GM12878 (cell line): ENCODE measurements at regions not wholly inside any gene's neighbourhood (a gene's known extent, or its start where the extent isn't known, plus 50 kb on each side); places are given as distances from the start of the nearest gene placed in this dataset.
"Not testable (repeated sequence)": the region's sequence is repeated elsewhere in the genome, so short reads cannot be mapped to it uniquely, and the experiment has no call there.

Experiments
- ATAC-seq: fragments of 200-7000 bp; cut with Tn5 transposase; 3 replicates; pipeline ENCODE4 v1.9.1; 2020; ENCODE audit warnings: mild to moderate bottlenecking, moderate library complexity
- BruUV-seq: library from RNA; stranded (reverse); fragments of 400-500 nt; replicated peaks from 2 replicates; lab custom pipeline; 2021; lab: Mats Ljungman, UMichigan
- CTCF ChIA-PET: fragments of 300-600 bp; sonication (Branson Sonifier 250); formaldehyde crosslinking; extraction: SDS; loops from one replicate; lab custom pipeline; 2021; ENCODE audit warnings: inconsistent platforms; lab: Yijun Ruan, JAX
- POLR2A ChIA-PET: fragments of 350-600 bp; formaldehyde crosslinking; extraction: SDS; loops from one replicate; lab custom pipeline; 2021; ENCODE audit warnings: inconsistent platforms; lab: Charles Lee
- RAD21 ChIA-PET: fragments of 300-600 bp; sonication (Branson Sonifier 250); formaldehyde crosslinking; loops from one replicate; lab custom pipeline; 2023; ENCODE audit warnings: antibody characterized with exemption; ENCODE audit not compliant: unreplicated experiment; lab: Charles Lee
- SMC1A ChIA-PET: fragments of 300-600 bp; sonication (Branson Sonifier 250); formaldehyde crosslinking; loops from one replicate; lab custom pipeline; 2023; ENCODE audit not compliant: unreplicated experiment, uncharacterized antibody; lab: Charles Lee
- DNase-seq: peaks from one replicate; pipeline ENCODE4 v3.0.0-alpha.2; 2011; ENCODE audit warnings: low read depth, low spot score
- FAIRE-seq: peaks from 3 replicates; lab custom pipeline; 2011; peaks lifted over from hg19 to GRCh38; lab: Jason Lieb, UNC
- H2AFZ ChIP-seq: 2 replicates; pipeline ENCODE4 v1.6.0; 2011; ENCODE audit warnings: low read depth, low read length, control low read depth; ENCODE audit not compliant: control insufficient read depth
- H3K27ac ChIP-seq: 2 replicates; pipeline ENCODE4 v1.5.1; 2011; ENCODE audit warnings: control low read depth; ENCODE audit not compliant: control insufficient read depth, insufficient read depth
- H3K27me3 ChIP-seq, 2 experiments: replicated peaks in 1 of 2; 2 replicates each; pipeline versions ENCODE4 v1.6.0 to v1.6.1; 2011; ENCODE audit warnings: low read length in 1 of 2; ENCODE audit not compliant: control insufficient read depth in 2 of 2, insufficient read depth in 2 of 2
- H3K36me3 ChIP-seq, 2 experiments: 2 replicates each; pipeline ENCODE4 v1.5.1; 2011; ENCODE audit warnings: low read length in 1 of 2; ENCODE audit not compliant: control insufficient read depth in 2 of 2, insufficient read depth in 2 of 2
- H3K4me1 ChIP-seq: 2 replicates; pipeline ENCODE4 v1.6.1; 2011; ENCODE audit warnings: mild to moderate bottlenecking, low read length, moderate library complexity, mixed read lengths; ENCODE audit not compliant: control insufficient read depth, insufficient read depth
- H3K4me2 ChIP-seq: 2 replicates; pipeline ENCODE4 v1.6.0; 2011; ENCODE audit warnings: control low read depth; ENCODE audit not compliant: control insufficient read depth, insufficient read depth
- H3K4me3 ChIP-seq: fragments of 200-600 bp; sonication (generic); 2 replicates; pipeline ENCODE4 v1.5.1; 2016
- H3K79me2 ChIP-seq: 2 replicates; pipeline ENCODE4 v1.6.0; 2011; ENCODE audit warnings: low read length; ENCODE audit not compliant: control insufficient read depth, insufficient read depth
- H3K9ac ChIP-seq: 2 replicates; pipeline ENCODE4 v1.8.0; 2011; ENCODE audit warnings: low read length, control low read depth, mixed read lengths; ENCODE audit not compliant: control insufficient read depth, insufficient read depth
- H3K9me3 ChIP-seq: replicated peaks from 3 replicates; pipeline ENCODE4 v1.5.1; 2011; ENCODE audit warnings: mild to moderate bottlenecking, low read length; ENCODE audit not compliant: control insufficient read depth, insufficient read depth
- H4K20me1 ChIP-seq: 2 replicates; pipeline ENCODE4 v1.6.0; 2011; ENCODE audit not compliant: control insufficient read depth, insufficient read depth
- ESRRA ChIP-seq: IDR thresholded peaks from 2 replicates; pipeline ENCODE4 v1.6.1; 2012; ENCODE audit warnings: mild to moderate bottlenecking, low read length, improper control_type of control experiment
- SIN3A ChIP-seq: IDR thresholded peaks from 2 replicates; pipeline ENCODE4 v1.6.1; 2012; ENCODE audit warnings: low read depth, low read length, improper control_type of control experiment
- SUPT20H ChIP-seq: IDR thresholded peaks from 2 replicates; pipeline ENCODE4 v1.6.1; 2011; ENCODE audit warnings: low read depth, mild to moderate bottlenecking, low read length, moderate library complexity, borderline replicate concordance; ENCODE audit not compliant: control insufficient read depth
- WGBS: methylation state at CpG from one replicate; pipeline ENCODE4 v1.1.6; 2016; ENCODE audit warnings: low lambda C conversion rate; ENCODE audit not compliant: insufficient replicate concordance, insufficient coverage; ENCODE audit errors: missing lambda C conversion rate; 5-methylcytosine and 5-hydroxymethylcytosine counted together
- in situ Hi-C: fragments of 300-500 bp; cut with MboI; formaldehyde crosslinking; loops from 9 replicates; pipeline ENCODE4 v1.14.3; 2018; ENCODE audit warnings: mixed read lengths
- intact Hi-C: fragments of 100-400 bp; cut with micrococcal nuclease; formaldehyde crosslinking; loops from one replicate; pipeline ENCODE4 v1.14.2; 2022; ENCODE audit not compliant: unreplicated experiment
- TF ChIP-seq, protein P1 (sequence below): fragments of 450-650 bp; IDR thresholded peaks from 2 replicates; pipeline ENCODE4 v1.6.1; 2014; ENCODE audit warnings: mild to moderate bottlenecking
- TF ChIP-seq, protein P2 (sequence below): fragments of 450-650 bp; IDR thresholded peaks from 2 replicates; pipeline ENCODE4 v1.6.1; 2017; ENCODE audit warnings: antibody characterized with exemption, mild to moderate bottlenecking, moderate library complexity

DNA sequence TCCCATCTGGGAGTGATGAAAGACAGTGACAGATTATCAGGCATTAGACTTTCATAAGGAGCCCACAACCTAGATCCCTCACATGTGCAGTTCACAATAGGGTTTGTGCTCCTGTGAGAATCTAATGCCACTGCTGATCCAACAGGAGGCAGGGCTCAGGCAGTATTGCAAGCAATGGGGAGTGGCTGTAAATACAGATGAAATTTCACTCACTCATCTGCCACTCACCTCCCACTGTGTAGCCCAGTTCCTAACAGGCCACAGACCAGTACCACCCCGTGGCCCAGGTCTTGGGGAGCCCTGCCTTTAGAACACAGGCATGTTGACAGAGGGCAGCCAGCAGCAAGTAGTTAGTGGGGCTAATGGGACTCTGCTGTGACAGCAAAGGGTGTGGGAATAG is 137.3 kb upstream of the NANOS1 start:
- FAIRE-seq = no peak
- SMC1A ChIA-PET = no interaction called here
- intact Hi-C loops = no loop called here

DNA sequence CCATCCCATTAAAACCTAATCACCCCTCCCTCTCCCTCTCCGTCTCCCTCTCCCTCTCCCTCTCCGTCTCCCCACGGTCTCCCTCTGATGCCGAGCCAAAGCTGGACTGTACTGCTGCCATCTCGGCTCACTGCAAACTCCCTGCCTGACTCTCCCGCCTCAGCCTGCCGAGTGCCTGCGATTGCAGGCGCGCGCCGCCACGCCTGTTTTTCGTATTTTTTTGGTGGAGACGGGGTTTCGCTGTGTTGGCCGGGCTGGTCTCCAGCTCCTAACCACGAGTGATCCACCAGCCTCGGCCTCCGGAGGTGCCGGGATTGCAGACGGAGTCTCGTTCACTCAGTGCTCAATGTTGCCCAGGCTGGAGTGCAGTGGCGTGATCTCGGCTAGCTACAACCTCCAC is 134.6 kb upstream of the NANOS1 start:
- H3K9ac ChIP-seq, H3K4me2 ChIP-seq, H3K79me2 ChIP-seq, POLR2A ChIA-PET, DNase-seq, H2AFZ ChIP-seq, ATAC-seq, H3K4me3 ChIP-seq, BruUV-seq, SMC1A ChIA-PET, intact Hi-C loops, H3K4me1 ChIP-seq, H3K27me3 ChIP-seq, H3K27ac ChIP-seq, CTCF ChIA-PET, H3K9me3 ChIP-seq, H4K20me1 ChIP-seq, in situ Hi-C loops, RAD21 ChIA-PET, FAIRE-seq, H3K36me3 ChIP-seq: not testable (repeated sequence)
- WGBS = 69% methylated on average over 16 of the region's 25 CpGs

More for the DNA sequence above, 137.3 kb upstream of the NANOS1 start:
- Histone ChIP-seq H3K27ac (no peak overlapping the region), H3K36me3 (no peaks in the 10 kb centered on the region), H4K20me1 (no peaks in the 10 kb centered on the region), H3K9me3 (no peaks in the 10 kb centered on the region; the same call in 2 of the 3 replicates), H2AFZ (no peak overlapping the region), H3K4me1 (no peaks in the 10 kb centered on the region), H3K9ac (no peak overlapping the region), H3K27me3 (peaks cover 0 to 2% of the 10 kb centered on the region in 2 experiments; a peak in 1 of 4 replicates), H3K4me3 (no peak overlapping the region), H3K79me2 (no peaks in the 10 kb centered on the region), H3K4me2 (no peak overlapping the region)
- no peak for ATAC-seq
- ChIA-PET POLR2A (no interaction called here), CTCF (no interaction called here), RAD21 (no interaction called here)
- no TSS peak for BruUV-seq
- in situ Hi-C loops = no loop called here
- TF ChIP-seq SUPT20H (no peak), ESRRA (no peak), SIN3A (no peak)
- TF ChIP-seq, protein P1, sequence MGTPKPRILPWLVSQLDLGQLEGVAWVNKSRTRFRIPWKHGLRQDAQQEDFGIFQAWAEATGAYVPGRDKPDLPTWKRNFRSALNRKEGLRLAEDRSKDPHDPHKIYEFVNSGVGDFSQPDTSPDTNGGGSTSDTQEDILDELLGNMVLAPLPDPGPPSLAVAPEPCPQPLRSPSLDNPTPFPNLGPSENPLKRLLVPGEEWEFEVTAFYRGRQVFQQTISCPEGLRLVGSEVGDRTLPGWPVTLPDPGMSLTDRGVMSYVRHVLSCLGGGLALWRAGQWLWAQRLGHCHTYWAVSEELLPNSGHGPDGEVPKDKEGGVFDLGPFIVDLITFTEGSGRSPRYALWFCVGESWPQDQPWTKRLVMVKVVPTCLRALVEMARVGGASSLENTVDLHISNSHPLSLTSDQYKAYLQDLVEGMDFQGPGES = no peak
- TF ChIP-seq, protein P2, sequence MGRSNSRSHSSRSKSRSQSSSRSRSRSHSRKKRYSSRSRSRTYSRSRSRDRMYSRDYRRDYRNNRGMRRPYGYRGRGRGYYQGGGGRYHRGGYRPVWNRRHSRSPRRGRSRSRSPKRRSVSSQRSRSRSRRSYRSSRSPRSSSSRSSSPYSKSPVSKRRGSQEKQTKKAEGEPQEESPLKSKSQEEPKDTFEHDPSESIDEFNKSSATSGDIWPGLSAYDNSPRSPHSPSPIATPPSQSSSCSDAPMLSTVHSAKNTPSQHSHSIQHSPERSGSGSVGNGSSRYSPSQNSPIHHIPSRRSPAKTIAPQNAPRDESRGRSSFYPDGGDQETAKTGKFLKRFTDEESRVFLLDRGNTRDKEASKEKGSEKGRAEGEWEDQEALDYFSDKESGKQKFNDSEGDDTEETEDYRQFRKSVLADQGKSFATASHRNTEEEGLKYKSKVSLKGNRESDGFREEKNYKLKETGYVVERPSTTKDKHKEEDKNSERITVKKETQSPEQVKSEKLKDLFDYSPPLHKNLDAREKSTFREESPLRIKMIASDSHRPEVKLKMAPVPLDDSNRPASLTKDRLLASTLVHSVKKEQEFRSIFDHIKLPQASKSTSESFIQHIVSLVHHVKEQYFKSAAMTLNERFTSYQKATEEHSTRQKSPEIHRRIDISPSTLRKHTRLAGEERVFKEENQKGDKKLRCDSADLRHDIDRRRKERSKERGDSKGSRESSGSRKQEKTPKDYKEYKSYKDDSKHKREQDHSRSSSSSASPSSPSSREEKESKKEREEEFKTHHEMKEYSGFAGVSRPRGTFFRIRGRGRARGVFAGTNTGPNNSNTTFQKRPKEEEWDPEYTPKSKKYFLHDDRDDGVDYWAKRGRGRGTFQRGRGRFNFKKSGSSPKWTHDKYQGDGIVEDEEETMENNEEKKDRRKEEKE = no peak
- 0% methylated on average over 1 of the region's 1 CpG for WGBS
- no peak for DNase-seq
